ENCODE measurements at regions not wholly inside any gene's neighbourhood (a gene's known extent, or its start where the extent isn't known, plus 50 kb on each side); places are given as distances from the start of the nearest gene placed in this dataset.
A peak's percentile ranks its signal among the peaks of the same experiment; 100 is the strongest.

GRCh38 chr16:50463581-50464324 is 84.4 kb upstream of the NKD1 start:
- H3K4me1 Mint-ChIP-seq, result peaks cover 51 to 58% of the 10 kb centered on the region in 2 experiments
- no peak overlapping the region for H3K4me2 ChIP-seq (ENCODE audit: insufficient read depth, insufficient read length, low read length)

More at GRCh38 chr16:50463581-50464324, 84.4 kb upstream of the NKD1 start:
- no peak overlapping the region for H4K91ac ChIP-seq (ENCODE audit: insufficient read length, low read depth, low read length)
- H3K27ac ChIP-seq (ENCODE audit: insufficient read length, low read depth, low read length), result no peak overlapping the region
- no peak for DNase-seq
- H2BK120ac ChIP-seq (ENCODE audit: low read depth, low read length, poor library complexity, severe bottlenecking), result no peak overlapping the region
- Mint-ChIP-seq H3K4me3 (peak overlapping the region in 1 of 2 experiments; percentile 21; a peak in 3 of 5 replicates), H3K27me3 (ENCODE audit: low read depth) (peaks cover 77% of the 10 kb centered on the region), H3K36me3 (ENCODE audit: insufficient read depth in 1 of 3, low read depth in 3 of 3) (no peaks in the 10 kb centered on the region; a peak in 1 of 7 replicates), H3K27ac (no peak overlapping the region; a peak in 1 of 7 replicates), H3K9me3 (no peaks in the 10 kb centered on the region; a peak in 2 of 5 replicates)
- no peaks in the 10 kb centered on the region for H3K79me2 ChIP-seq (ENCODE audit: insufficient read depth, low read length)
- no peak overlapping the region for H3K18ac ChIP-seq (ENCODE audit: insufficient read length, low read depth, low read length)
- no peak overlapping the region for H4K8ac ChIP-seq (replicated peaks; ENCODE audit: insufficient read length, low read depth, low read length)
- H3K27me3 ChIP-seq (ENCODE audit: insufficient read depth, low read length), result peaks cover 8% of the 10 kb centered on the region; the same call in 1 of the 2 replicates
- H3K56ac ChIP-seq (ENCODE audit: insufficient read length, low read depth, low read length), result no peak overlapping the region
- H3T11ph ChIP-seq (ENCODE audit: low read length), result no peak overlapping the region
- H3K4me1 ChIP-seq (ENCODE audit: insufficient read depth, low read length), result peaks cover 23% of the 10 kb centered on the region
- H2BK5ac ChIP-seq (ENCODE audit: insufficient read length, low read length), result no peak overlapping the region
- no peak overlapping the region for H2BK12ac ChIP-seq (ENCODE audit: insufficient read length, low read depth, low read length)
- no peak overlapping the region for H3K14ac ChIP-seq (ENCODE audit: insufficient read depth, low read length)
- H4K5ac ChIP-seq (ENCODE audit: insufficient read length, low read depth, low read length), result no peak overlapping the region
- H2AK5ac ChIP-seq (ENCODE audit: insufficient read length, low read length), result no peak overlapping the region
- H2AFZ ChIP-seq (ENCODE audit: low read length), result no peak overlapping the region
- no peaks in the 10 kb centered on the region for H3K9me3 ChIP-seq (ENCODE audit: control insufficient read depth, low read depth, low read length)
- no peak overlapping the region for H3K9ac ChIP-seq (ENCODE audit: extremely low read depth, insufficient read length, low read length)
- H3K23ac ChIP-seq (ENCODE audit: insufficient read length, low read depth, low read length), result no peak overlapping the region
- H3K79me1 ChIP-seq (ENCODE audit: insufficient read depth, low read depth, low read length, poor library complexity, severe bottlenecking), result no peaks in the 10 kb centered on the region
- H4K20me1 ChIP-seq (ENCODE audit: control insufficient read depth, insufficient read depth, insufficient read length), result no peaks in the 10 kb centered on the region
- H3K4ac ChIP-seq (ENCODE audit: low read depth, low read length), result no peak overlapping the region
- no peaks in the 10 kb centered on the region for H3K23me2 ChIP-seq (ENCODE audit: insufficient read length, low read depth, low read length, poor library complexity, severe bottlenecking)
- H2BK15ac ChIP-seq (ENCODE audit: low read depth, low read length), result no peak overlapping the region
- TF ChIP-seq CTCF (conservative IDR thresholded peaks at IDR 0.05), result no peak
- no peak overlapping the region for H2BK20ac ChIP-seq (ENCODE audit: low read depth, low read length, poor library complexity, severe bottlenecking)
- WGBS (ENCODE audit: extremely low coverage, insufficient read length, low lambda C conversion rate), result no CpG with 5 or more reads among the region's 3 CpGs

Data from H9 (cell line).